ENCODE measurements at regions not wholly inside any gene's neighbourhood (a gene's known extent, or its start where the extent isn't known, plus 50 kb on each side); places are given as distances from the start of the nearest gene placed in this dataset.
"Not testable (repeated sequence)": the region's sequence is repeated elsewhere in the genome, so short reads cannot be mapped to it uniquely, and the experiment has no call there.

DNA sequence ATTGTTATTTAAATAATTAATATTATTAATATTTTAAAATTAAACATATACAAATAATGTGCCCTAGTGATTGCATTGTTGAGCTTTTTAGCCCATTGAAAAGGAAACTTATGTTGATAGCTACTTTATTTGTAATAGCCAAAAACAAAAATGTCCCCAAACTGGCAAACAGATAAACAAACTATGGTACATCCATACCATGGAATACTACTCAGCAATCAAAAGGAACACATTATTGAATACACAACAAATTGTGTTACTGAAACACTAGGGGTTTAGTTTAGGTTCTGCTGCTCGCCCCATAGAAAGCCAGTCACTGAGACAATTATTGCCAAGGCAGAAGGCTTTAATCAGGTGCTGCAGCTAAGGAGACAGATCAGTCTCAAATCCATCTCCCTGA is 239.7 kb upstream of the KITLG start:
- no peak for DNase-seq (ENCODE audit: low spot score)

DNA sequence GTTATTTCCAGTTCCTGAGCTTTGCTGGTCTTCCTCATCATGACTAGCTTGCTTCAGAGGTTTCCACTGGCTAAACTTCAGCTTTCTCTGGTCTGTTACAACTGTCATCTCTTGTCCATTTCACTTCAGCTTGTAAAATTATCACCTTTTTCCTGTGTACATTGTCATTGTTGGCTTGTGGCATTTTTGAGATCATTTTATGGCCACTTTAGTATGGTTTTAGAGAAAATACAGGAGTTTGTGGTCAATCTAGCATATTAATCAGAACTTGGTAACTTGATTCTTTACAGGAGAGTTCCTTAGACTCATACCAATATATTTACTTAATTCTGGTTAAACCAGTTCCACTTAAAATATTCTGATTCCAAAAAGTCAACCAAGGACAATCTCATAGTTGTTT is 235.9 kb upstream of the KITLG start:
- DNase-seq (ENCODE audit: low spot score), result no peak

DNA sequence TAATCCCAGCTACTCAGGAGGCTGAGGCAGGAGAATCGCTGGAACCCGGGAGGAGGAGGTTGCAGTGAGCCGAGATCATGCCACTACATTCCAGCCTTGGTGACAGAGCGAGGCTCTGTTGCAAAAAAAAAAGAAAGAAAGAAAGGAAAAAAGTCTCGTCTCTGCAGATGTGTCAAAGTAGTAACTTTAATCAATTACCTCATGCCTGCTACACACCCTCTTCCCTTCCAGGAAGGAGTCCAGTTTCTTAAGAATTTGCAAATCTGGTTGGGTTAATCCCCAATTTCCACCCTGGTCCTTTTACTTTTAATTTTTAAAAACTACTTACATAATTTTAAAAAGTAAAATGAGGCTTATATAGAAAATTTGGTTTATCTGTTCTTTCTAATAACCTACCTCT is 234.5 kb upstream of the KITLG start:
- no peak for DNase-seq (ENCODE audit: low spot score)

DNA sequence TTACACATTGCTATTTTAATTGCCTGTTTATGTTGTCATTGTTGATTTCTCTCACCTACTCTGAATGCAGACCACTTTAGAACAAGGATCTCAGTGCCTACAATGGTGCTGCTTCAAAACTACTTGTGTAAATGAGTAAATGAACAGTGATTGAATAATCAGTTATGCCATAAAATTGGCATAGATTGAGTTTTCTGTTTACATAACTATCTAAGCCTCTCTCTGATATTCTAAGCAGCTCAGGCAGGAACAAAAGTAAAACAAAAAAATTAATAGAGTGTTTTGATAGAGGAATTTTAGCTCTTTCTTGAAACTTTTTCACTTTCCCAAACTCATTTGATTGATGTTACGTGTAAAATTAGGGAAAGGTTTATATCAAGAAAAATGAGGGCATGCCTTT is 232.3 kb upstream of the KITLG start:
- DNase-seq (ENCODE audit: low spot score), result no peak

DNA sequence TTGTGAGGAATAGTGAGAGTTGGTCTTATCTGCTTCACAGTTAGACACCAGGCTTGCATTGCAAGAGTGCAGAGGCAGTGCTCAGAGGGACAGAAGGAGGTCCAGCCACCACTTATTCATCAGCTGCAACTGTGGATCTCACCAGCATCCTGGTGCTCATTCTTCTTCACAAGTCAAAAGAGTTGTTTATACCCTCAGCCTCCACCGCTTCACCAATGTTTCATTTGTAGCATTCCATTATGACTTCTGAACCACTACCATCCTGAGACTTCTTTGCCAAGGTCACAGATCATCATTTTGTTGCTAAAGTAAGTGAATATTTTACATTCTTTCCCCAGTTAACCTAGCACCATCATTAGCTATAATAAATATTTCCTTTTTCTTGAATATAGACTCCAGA is 230.5 kb upstream of the KITLG start:
- no peak for DNase-seq (ENCODE audit: low spot score)

DNA sequence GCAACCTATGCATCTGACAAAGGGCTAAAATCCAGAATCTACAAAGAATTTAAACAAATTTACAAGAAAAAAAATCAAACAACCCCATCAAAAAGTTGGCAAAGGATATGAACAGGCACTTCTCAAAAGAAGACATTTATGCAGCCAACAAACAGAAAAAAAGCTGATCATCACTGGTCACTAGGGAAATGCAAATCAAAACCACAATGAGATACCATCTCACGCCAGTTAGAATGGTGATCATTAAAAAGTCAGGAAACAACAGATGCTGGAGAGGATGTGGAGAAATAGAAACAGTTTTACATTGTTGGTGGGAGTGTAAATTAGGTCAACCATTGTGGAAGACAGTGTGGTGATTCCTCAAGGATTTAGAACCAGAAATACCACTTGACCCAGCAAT is 229.6 kb upstream of the KITLG start:
- not testable (repeated sequence) for DNase-seq (ENCODE audit: low spot score)

DNA sequence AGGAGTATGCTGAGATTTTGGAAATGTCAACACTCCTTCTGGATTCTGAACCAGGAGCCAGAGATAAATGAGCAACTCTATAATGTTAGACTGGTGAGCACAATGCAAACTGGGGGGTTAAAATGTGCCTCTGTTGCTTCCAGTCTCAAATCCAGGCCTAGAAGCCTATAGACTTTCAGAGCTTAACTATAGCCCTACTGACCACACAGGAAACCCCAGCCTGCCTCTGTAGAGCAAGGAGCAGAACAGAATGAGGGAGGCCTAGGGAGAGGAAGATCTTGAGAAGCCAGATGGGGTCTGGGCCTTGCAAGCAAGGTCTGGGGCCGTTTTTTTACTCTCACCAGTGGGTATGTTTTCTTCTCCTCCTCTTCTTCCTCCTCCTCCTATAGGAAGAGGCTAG is 225.4 kb upstream of the KITLG start:
- DNase-seq (ENCODE audit: low spot score), result no peak

DNA sequence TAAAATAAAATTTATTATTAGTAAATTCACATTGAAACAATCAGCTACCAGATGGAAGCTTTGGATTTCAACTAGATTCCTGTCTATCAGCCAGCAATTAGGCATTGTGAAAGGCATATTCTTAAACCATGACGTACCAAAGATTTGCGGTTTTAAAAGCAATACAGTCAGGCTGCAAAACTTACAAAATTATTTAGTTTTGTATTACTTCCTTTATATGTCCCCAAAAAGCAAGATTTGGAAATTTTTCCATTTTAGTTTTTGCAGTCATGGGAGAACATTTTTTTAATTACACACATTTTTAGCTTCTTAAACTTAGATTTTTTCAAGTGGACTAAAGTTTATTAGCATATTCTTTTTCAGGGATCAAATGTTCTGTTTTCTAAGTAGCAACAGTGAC is 225.0 kb upstream of the KITLG start:
- no peak for DNase-seq (ENCODE audit: low spot score)

DNA sequence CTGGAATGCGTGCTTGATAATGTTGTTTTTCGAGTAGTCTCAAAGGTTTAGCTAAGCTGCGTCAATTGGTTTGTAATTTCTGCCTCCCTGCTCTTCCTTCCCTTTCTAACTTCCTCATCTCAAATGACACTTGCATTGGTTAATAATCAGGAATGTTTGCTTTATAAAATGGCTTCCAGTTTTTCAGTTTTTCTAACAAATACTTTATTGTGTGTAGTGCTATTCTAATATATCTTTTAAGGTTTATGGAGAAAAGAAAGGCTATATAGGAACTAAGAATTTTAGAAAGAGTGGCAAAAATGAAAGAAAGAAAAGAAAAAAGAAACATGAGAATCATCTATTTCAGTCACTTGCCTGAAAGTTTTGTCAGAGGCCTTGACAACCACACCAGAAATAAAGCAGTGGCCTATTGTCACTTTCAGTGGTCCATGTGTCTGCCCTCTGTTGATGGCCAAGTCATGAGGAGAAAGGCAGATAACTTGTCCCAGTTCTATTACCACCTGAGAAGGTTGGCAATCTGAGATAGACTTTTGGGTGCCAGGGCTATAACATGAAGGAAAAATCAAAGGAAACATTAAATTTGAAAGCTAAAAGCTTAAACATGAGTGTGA is 221.9 kb upstream of the KITLG start:
- no peak for DNase-seq (ENCODE audit: low spot score)

DNA sequence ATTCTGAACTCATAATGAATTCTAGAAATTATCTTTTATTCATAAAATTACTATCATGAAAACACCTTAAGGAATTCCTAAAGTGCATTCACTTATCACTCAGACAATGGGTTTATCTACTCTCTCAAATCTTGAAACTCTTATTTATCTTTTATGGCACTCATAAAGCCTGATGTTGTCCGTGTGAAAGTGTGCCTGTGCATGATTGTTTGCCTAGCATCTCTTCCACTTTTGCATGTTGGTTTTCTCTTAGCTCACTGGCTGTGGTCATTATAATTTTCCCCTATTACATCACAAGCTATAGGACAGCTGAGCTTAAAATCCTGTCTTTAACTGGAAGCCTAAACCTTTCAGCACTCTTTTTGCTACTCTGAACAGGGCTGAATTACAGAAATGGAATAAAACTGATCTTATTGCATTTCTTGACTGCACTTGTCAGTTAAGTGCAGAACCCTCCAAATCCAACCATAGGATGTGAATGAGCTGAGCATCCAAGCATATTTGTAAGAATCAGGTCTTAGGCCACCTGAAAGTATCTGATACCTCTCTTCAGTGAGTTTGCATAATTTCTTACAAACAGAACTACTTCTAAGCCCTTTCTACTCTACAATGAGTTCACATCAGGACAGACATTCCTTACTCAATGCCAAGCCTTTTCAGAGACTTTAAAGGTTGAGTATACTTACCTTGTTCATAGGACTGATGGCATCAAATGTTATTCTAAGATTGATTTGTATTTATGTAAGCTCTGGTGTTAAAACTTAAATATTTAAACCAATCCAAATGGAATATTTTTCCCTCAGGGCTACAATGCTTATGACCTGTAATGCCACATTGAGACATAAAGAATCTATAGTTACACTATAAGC is 221.2 kb upstream of the KITLG start:
- DNase-seq (ENCODE audit: low spot score), result no peak

DNA sequence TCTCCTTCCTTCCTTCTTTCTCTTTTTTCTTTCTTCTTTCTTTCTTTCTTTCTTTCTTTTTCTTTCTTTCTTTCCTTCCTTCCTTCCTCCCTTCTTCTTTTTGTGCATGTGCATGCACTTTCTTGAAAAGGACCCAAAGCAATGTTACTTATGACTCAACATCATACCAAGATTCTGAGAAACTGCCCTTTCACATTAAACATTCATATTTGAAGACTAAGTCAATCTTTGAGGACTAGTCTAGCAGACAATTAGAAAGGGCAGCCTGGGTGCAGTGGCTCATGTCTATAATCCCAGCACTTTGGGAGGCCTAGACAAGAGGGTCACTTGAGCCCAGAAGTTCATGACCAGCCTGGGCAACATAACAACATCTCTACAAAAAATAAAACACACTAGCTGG is 212.8 kb upstream of the KITLG start:
- DNase-seq (ENCODE audit: low spot score), result peak; percentile 6

DNA sequence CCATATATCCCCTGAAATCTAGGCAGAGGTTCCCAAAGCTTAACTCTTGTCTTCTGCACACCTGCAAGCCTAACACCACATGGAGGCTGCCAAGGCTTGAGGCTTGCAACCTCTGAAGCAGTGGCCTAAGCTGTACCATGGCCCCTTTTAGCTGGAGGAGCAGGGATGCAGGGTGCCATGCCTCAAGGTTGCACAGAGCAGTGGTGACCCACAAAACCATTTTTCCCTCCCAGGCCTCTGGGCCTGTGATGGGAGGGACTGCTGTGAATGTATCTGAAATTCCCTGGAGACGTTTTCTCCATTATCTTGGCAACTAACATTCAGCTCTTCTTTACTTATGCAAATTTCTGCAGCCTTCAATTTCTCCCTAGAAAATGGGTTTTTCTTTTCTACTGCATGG is 210.0 kb upstream of the KITLG start:
- no peak for DNase-seq (ENCODE audit: low spot score)

DNA sequence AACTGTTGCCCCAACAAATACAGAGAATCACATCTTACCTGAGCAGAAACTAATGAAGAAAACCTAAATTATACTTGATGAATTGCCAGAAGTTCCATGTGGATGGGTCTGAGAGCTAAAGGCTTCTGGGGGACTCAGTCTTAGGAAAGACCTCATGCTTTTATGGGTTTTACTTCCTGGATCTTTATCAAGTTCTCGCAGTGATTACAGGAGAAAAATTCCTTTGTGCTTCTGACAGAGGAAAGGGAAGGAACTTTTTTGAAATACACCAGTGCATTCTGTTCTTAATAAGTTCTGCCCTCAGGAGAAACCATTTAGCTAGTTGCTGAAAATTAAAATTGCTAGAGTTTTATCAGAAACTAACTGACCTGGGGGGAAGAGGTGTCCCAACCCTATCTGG is 203.9 kb upstream of the KITLG start:
- no peak for DNase-seq (ENCODE audit: low spot score)

DNA sequence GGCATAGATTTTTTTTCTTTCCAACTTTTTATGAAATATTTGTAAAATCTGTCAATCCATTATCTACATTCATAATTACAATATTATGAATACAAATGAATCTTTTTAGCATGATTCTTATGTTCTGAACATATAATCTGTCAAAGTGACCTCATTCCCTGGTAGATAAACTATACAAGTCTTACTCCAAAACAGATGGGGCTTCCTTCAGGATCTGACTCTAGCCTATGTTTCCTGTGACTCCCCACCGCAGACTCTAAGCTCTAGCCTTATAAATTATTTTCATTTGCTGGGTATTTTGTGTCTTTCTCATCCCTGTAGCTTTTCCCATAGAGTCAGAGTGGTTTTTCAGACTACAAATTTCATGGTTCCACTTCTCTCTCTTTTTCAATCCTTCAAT is 202.1 kb upstream of the KITLG start:
- no peak for DNase-seq (ENCODE audit: low spot score)

DNA sequence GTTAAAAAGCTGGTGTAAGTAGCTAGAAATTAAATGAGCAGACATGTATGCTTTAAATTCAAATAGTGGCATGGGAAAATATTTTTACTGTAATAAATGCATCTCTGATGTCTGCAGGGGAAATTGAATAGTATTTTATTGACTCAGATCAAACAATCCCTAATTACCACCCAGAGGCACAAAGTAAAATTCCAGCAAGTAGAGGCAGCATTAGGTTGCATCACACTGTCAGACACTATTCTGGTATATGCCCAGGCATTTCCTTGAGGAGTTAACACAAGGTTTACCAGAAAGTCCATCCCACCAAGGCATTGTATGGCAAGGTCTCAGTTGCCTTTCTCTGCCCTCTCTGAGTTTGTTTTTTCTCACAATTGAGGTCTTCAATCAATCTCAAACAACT is 201.6 kb upstream of the KITLG start:
- no peak for DNase-seq (ENCODE audit: low spot score)

DNA sequence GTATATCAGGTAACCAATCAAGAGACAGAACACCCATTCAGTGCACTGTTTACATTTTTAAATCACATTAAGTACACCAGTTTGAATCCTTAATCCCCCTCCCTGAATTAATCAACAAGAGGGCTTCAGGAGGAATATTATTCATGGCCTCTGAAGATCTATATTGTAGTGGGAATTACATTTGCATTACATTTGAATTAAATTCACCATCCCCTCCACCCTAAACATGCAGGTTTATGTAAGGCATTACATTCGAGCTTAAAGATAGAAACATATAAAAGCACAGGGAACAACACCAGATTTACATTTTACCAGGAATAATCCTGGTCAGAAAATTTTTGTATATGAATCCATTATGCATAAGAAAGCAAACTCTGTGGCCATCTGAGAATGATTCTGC is 197.8 kb upstream of the KITLG start:
- DNase-seq (ENCODE audit: low spot score), result no peak

DNA sequence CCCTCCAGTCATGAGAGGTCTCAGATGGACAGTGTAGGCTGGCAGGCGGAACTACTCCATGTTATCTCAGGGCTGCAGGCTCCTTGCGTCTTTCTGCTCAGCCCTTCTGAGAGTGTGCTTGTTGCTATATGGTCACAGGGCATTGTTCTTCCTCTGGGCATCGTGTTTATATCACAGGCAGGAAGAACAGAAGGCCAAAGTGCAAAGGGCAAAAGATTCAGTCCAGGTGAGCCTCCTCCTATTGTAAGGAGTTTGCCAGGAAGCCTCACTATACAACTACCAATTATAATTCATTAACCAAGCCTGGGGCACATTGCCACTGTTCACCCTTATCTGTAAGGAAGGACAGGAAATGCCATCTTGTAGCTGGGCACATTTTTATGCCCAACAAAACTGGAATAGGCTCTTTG is 195.5 kb upstream of the KITLG start:
- no peak for DNase-seq (ENCODE audit: low spot score)

DNA sequence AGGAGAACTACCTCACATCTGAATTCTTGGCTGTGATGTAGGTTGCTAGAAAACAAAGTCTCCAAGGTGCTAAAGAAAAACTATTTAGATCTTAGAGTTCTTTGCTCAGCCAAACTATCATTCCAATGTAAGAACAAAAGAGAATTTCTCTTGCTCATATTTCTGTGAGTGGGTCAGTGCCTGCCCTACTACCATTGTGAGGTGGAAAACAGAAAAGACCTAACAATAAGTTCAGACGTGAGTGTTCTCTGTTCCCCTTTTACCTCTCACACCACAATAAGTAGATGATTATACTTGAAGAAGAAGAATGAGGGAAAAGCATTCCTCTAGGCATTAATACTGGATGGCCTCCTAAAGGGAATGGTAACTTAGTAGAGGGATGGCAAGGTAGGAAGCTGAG is 187.4 kb upstream of the KITLG start:
- DNase-seq (ENCODE audit: low spot score), result no peak

DNA sequence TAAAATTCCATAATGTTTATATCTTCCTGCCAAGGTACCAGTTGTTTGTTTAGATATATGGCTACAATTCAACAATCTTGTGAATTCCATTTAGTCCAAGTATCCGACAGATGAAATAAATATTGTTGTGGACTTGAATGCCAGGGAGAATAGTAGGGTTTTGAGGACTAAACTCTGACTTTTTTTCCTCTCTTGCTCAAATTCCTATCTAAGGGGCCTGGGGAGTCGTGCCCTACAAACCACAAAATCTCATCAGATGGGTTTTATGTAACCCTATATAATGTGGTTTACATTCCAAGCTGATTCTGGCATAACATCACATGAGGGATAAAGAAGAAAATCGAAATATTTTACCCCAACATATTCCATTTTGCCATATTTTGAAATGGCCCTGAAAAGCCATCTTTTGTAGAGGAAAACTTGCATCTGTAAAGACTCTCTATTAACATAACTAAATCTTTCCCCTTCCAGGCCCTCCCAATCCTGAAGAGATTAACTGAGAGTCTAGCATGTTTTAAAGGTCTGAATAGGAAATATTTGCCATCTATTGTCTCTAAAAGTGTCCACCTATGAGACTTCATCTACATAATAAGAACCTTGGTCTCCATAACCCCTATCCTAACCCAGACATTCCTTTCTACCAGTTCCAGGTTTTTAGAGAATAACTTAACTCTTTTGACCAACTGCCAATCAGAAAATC is 184.7 kb upstream of the KITLG start:
- DNase-seq (ENCODE audit: low spot score), result no peak

DNA sequence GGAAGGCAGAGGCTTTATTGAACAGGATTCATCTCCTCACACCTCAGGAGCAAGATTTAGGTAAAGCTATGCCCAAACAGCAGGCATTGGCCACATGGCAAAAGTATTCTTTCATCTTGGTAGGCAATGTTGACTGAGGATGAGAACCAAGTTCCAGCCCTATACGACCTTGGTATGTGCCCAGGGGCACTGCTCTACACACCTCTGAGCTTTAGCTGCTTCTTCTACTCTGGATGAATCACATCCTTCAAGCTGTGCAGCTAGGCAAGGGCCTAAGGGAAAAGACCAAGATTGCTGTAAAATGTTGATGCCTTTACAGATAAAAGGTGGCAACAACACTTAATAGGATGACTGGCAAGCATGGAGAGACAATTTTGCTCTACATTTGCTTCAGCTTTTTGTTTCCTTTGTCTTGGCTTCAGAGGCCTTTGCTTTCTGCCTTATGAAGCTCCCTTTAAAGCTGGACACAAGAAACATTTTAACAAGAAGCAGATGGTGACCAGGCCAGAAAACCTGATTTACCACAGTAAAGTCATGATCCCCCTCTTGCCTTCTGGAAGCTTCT is 183.3 kb upstream of the KITLG start:
- no peak for DNase-seq (ENCODE audit: low spot score)

DNA sequence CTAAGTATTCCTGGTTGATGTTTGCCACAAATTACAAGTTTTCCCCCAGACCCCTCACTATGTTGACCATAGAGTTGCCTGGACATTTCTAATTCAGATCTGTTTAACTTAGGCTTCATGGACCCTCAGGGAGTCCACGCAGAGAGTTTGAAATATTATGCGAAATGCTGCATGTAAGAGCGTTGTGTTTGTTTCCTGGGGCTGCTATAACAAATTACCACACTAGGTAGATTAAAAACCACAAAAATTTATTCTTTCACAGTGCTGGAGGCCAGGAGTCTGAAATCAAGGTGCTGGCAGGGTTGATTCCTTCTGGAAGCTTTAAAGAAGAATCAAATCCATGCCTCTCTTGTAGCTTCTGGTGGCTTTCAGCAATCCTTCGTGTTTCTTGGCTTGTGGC is 177.9 kb upstream of the KITLG start:
- no peak for DNase-seq (ENCODE audit: low spot score)

DNA sequence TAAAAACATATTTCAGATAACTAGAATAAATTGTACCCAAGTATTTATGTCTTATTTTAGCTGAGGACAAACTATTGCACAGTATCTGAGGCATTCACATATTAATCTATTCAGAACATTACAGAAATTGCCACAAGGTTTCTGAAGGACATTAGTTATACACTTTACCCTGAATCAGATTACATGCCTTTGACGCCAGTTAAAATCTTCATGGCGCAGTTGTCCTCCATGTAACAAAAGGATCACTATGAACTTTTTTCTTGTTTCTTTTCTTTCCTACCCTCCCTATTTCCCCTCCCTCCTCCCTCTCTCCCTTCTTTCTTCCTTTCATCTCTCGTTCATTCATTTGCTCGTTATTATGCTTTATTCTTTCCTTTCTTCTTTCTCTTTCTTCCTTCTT is 176.6 kb upstream of the KITLG start:
- no peak for DNase-seq (ENCODE audit: low spot score)

DNA sequence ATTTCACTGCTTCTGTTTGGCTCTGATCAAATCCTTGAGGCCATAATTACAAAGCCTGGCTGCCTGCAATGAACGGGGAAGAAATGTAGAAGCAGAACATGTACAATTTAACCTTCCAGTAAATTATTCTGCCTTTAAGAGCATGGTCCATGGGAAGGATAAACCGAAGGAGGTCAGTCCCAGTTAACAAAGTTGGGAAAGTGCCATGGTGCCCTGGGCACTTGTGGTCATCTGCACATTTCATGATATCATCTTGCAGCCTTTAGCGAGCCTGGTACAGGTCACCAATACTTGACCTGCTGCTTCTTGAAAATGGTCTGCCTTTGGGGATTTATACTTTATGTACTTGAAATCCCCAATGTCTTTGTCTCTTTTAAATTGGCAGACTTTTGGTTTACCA is 175.9 kb upstream of the KITLG start:
- no peak for DNase-seq (ENCODE audit: low spot score)

All from hepatic stellate cell (primary cell).